Activated naive CD8-positive, alpha-beta T cell (primary cell): ENCODE measurements at regions not wholly inside any gene's neighbourhood (a gene's known extent, or its start where the extent isn't known, plus 50 kb on each side); places are given as distances from the start of the nearest gene placed in this dataset.
"Not testable (repeated sequence)": the region's sequence is repeated elsewhere in the genome, so short reads cannot be mapped to it uniquely, and the experiment has no call there.

ENCODE experiments used
- H3K27ac Mint-ChIP-seq: one replicate; pipeline ENCODE4 v1.8.0; 2021; ENCODE audit warnings: mixed read lengths
- H3K27me3 Mint-ChIP-seq: one replicate; pipeline ENCODE4 v1.8.0; 2021; ENCODE audit warnings: mixed read lengths
- H3K36me3 Mint-ChIP-seq: one replicate; pipeline ENCODE4 v1.8.0; 2021; ENCODE audit warnings: mixed read lengths
- H3K4me1 Mint-ChIP-seq: one replicate; pipeline ENCODE4 v1.8.0; 2021; ENCODE audit warnings: low read depth, mixed read lengths
- H3K4me3 Mint-ChIP-seq: one replicate; pipeline ENCODE4 v1.8.0; 2021; ENCODE audit warnings: mild to moderate bottlenecking, mixed read lengths
- H3K9me3 Mint-ChIP-seq: one replicate; pipeline ENCODE4 v1.8.0; 2021; ENCODE audit warnings: low read depth, mixed read lengths

GRCh38 chr3:24545887-24546286 is 51.2 kb upstream of the THRB start:
- no peaks in the 10 kb centered on the region for H3K4me1 Mint-ChIP-seq
- no peaks in the 10 kb centered on the region for H3K36me3 Mint-ChIP-seq
- peaks cover 2% of the 10 kb centered on the region for H3K27me3 Mint-ChIP-seq
- H3K9me3 Mint-ChIP-seq, result no peaks in the 10 kb centered on the region
- no peak overlapping the region for H3K27ac Mint-ChIP-seq
- no peak overlapping the region for H3K4me3 Mint-ChIP-seq

GRCh38 chr3:24548278-24548677 is 53.6 kb upstream of the THRB start:
- peaks cover 2% of the 10 kb centered on the region for H3K27me3 Mint-ChIP-seq
- no peak overlapping the region for H3K27ac Mint-ChIP-seq
- H3K36me3 Mint-ChIP-seq, result no peaks in the 10 kb centered on the region
- no peaks in the 10 kb centered on the region for H3K4me1 Mint-ChIP-seq
- no peaks in the 10 kb centered on the region for H3K9me3 Mint-ChIP-seq
- no peak overlapping the region for H3K4me3 Mint-ChIP-seq

- Mint-ChIP-seq H3K36me3 (no peaks in the 10 kb centered on the region), H3K4me1 (no peaks in the 10 kb centered on the region), H3K27ac (no peak overlapping the region), H3K9me3 (no peaks in the 10 kb centered on the region), H3K27me3 (no peaks in the 10 kb centered on the region), H3K4me3 (no peak overlapping the region)
Observed at GRCh38 chr3:24550588-24550987, 55.9 kb upstream of the THRB start.

- Mint-ChIP-seq H3K27me3 (no peaks in the 10 kb centered on the region), H3K27ac (no peak overlapping the region), H3K4me1 (no peaks in the 10 kb centered on the region), H3K36me3 (no peaks in the 10 kb centered on the region), H3K4me3 (no peak overlapping the region), H3K9me3 (no peaks in the 10 kb centered on the region)
Observed at GRCh38 chr3:24551626-24552025, 57.0 kb upstream of the THRB start.

- H3K36me3 Mint-ChIP-seq, result no peaks in the 10 kb centered on the region
- H3K9me3 Mint-ChIP-seq, result peaks cover 7% of the 10 kb centered on the region
- H3K4me3 Mint-ChIP-seq, result no peak overlapping the region
- no peaks in the 10 kb centered on the region for H3K4me1 Mint-ChIP-seq
- no peaks in the 10 kb centered on the region for H3K27me3 Mint-ChIP-seq
- no peak overlapping the region for H3K27ac Mint-ChIP-seq
Observed at GRCh38 chr3:24562895-24563294, 68.2 kb upstream of the THRB start.

- Mint-ChIP-seq H3K27me3 (no peaks in the 10 kb centered on the region), H3K4me1 (no peaks in the 10 kb centered on the region), H3K27ac (no peak overlapping the region), H3K36me3 (no peaks in the 10 kb centered on the region), H3K4me3 (no peak overlapping the region), H3K9me3 (peaks cover 10% of the 10 kb centered on the region)
Observed at GRCh38 chr3:24565053-24565452, 70.4 kb upstream of the THRB start.

GRCh38 chr3:24565656-24566055 is 71.0 kb upstream of the THRB start:
- Mint-ChIP-seq H3K27me3 (no peaks in the 10 kb centered on the region), H3K4me1 (no peaks in the 10 kb centered on the region), H3K9me3 (peaks cover 10% of the 10 kb centered on the region), H3K4me3 (no peak overlapping the region), H3K27ac (no peak overlapping the region), H3K36me3 (no peaks in the 10 kb centered on the region)

- Mint-ChIP-seq H3K27me3 (no peaks in the 10 kb centered on the region), H3K36me3 (no peaks in the 10 kb centered on the region), H3K9me3 (peaks cover 10% of the 10 kb centered on the region), H3K4me3 (no peak overlapping the region), H3K4me1 (no peaks in the 10 kb centered on the region), H3K27ac (no peak overlapping the region)
Observed at GRCh38 chr3:24566927-24567326, 72.3 kb upstream of the THRB start.

- not testable (repeated sequence) for H3K4me3 Mint-ChIP-seq, H3K27ac Mint-ChIP-seq, H3K4me1 Mint-ChIP-seq, H3K27me3 Mint-ChIP-seq, H3K36me3 Mint-ChIP-seq
- H3K9me3 Mint-ChIP-seq, result peaks cover 10% of the 10 kb centered on the region
Observed at GRCh38 chr3:24572409-24572808, 77.8 kb upstream of the THRB start.

GRCh38 chr3:24573576-24573975 is 78.9 kb upstream of the THRB start:
- Mint-ChIP-seq H3K9me3 (peaks cover 4% of the 10 kb centered on the region), H3K27me3 (no peaks in the 10 kb centered on the region), H3K27ac (no peak overlapping the region), H3K4me1 (no peaks in the 10 kb centered on the region), H3K36me3 (no peaks in the 10 kb centered on the region), H3K4me3 (no peak overlapping the region)

- Mint-ChIP-seq H3K36me3 (no peaks in the 10 kb centered on the region), H3K27me3 (no peaks in the 10 kb centered on the region), H3K4me1 (no peaks in the 10 kb centered on the region), H3K9me3 (peaks cover 5% of the 10 kb centered on the region), H3K4me3 (no peak overlapping the region), H3K27ac (no peak overlapping the region)
Observed at GRCh38 chr3:24578324-24578723, 83.7 kb upstream of the THRB start.

- peaks cover 5% of the 10 kb centered on the region for H3K9me3 Mint-ChIP-seq
- H3K4me3 Mint-ChIP-seq, result no peak overlapping the region
- no peak overlapping the region for H3K27ac Mint-ChIP-seq
- H3K4me1 Mint-ChIP-seq, result no peaks in the 10 kb centered on the region
- H3K36me3 Mint-ChIP-seq, result no peaks in the 10 kb centered on the region
- no peaks in the 10 kb centered on the region for H3K27me3 Mint-ChIP-seq
Observed at GRCh38 chr3:24578951-24579421, 84.3 kb upstream of the THRB start.

GRCh38 chr3:24582431-24583403 is 88.1 kb upstream of the THRB start:
- no peak overlapping the region for H3K27ac Mint-ChIP-seq
- no peaks in the 10 kb centered on the region for H3K4me1 Mint-ChIP-seq
- peaks cover 2% of the 10 kb centered on the region for H3K27me3 Mint-ChIP-seq
- no peak overlapping the region for H3K4me3 Mint-ChIP-seq
- H3K36me3 Mint-ChIP-seq, result no peaks in the 10 kb centered on the region
- H3K9me3 Mint-ChIP-seq, result peaks cover 5% of the 10 kb centered on the region

GRCh38 chr3:24586920-24587319 is 92.3 kb upstream of the THRB start:
- H3K27me3 Mint-ChIP-seq, result peaks cover 2% of the 10 kb centered on the region
- no peaks in the 10 kb centered on the region for H3K36me3 Mint-ChIP-seq
- no peaks in the 10 kb centered on the region for H3K4me1 Mint-ChIP-seq
- no peaks in the 10 kb centered on the region for H3K9me3 Mint-ChIP-seq
- H3K4me3 Mint-ChIP-seq, result no peak overlapping the region
- H3K27ac Mint-ChIP-seq, result no peak overlapping the region

- Mint-ChIP-seq H3K9me3 (no peaks in the 10 kb centered on the region), H3K36me3 (no peaks in the 10 kb centered on the region), H3K27ac (no peak overlapping the region), H3K4me1 (no peaks in the 10 kb centered on the region), H3K27me3 (peaks cover 2% of the 10 kb centered on the region), H3K4me3 (no peak overlapping the region)
Observed at GRCh38 chr3:24588629-24589512, 94.2 kb upstream of the THRB start.
